GM11168 (cell line): ENCODE measurements at regions not wholly inside any gene's neighbourhood (a gene's known extent, or its start where the extent isn't known, plus 50 kb on each side); places are given as distances from the start of the nearest gene placed in this dataset.

Experiments used
- in situ Hi-C: fragments of 300-500 bp; cut with MboI; formaldehyde crosslinking; loops from one replicate; pipeline ENCODE4 v1.12.0; 2022; ENCODE audit warnings: low sequenced_read_pairs; ENCODE audit not compliant: unreplicated experiment

- in situ Hi-C loops, result no loop called here
Measured at GRCh38 chr3:35528728-35529127, 110.6 kb upstream of the ARPP21 start.

GRCh38 chr3:35529337-35529736, 110.0 kb upstream of the ARPP21 start:
- in situ Hi-C loops, result no loop called here

GRCh38 chr3:35537265-35537664, 102.1 kb upstream of the ARPP21 start:
- in situ Hi-C loops, result no loop called here

- in situ Hi-C loops, result no loop called here
Measured at GRCh38 chr3:35544976-35545375, 94.3 kb upstream of the ARPP21 start.

- in situ Hi-C loops, result no loop called here
Measured at GRCh38 chr3:35549690-35550089, 89.6 kb upstream of the ARPP21 start.

- in situ Hi-C loops, result no loop called here
Measured at GRCh38 chr3:35562141-35562540, 77.2 kb upstream of the ARPP21 start.

GRCh38 chr3:35565048-35565447, 74.3 kb upstream of the ARPP21 start:
- in situ Hi-C loops, result no loop called here
